Activated CD8-positive, alpha-beta T cell treated with anti-CD3 and anti-CD28 coated beads, Interleukin-2, amount 10 ng/mL, durations not matched to agents 7 days and 5 days (primary cell): ENCODE measurements at regions not wholly inside any gene's neighbourhood (a gene's known extent, or its start where the extent isn't known, plus 50 kb on each side); places are given as distances from the start of the nearest gene placed in this dataset.
"Not testable (repeated sequence)": the region's sequence is repeated elsewhere in the genome, so short reads cannot be mapped to it uniquely, and the experiment has no call there.

ENCODE experiments used
- ATAC-seq: fragments of 150-1000 bp; cut with Tn5 transposase; one replicate; pipeline ENCODE4 v1.10.0; 2021; ENCODE audit warnings: moderate library complexity
- CTCF ChIA-PET: fragments of 350-600 bp; sonication (Branson Sonifier 250); formaldehyde crosslinking; loops from one replicate; lab custom pipeline; 2021; ENCODE audit warnings: antibody characterized with exemption; lab: Charles Lee
- POLR2A ChIA-PET: fragments of 350-600 bp; sonication (Branson Sonifier 250); formaldehyde crosslinking; loops from one replicate; lab custom pipeline; 2021; ENCODE audit warnings: antibody characterized with exemption; lab: Charles Lee
- DNase-seq: peaks from one replicate; pipeline ENCODE4 v3.0.0-alpha.2; 2020
- H3K27ac Mint-ChIP-seq: one replicate; pipeline ENCODE4 v1.8.0; 2021; ENCODE audit warnings: mild to moderate bottlenecking, mixed read lengths
- H3K27me3 Mint-ChIP-seq: one replicate; pipeline ENCODE4 v1.8.0; 2021; ENCODE audit warnings: low read depth, mixed read lengths
- H3K36me3 Mint-ChIP-seq: one replicate; pipeline ENCODE4 v1.8.0; 2021; ENCODE audit warnings: low read depth, mixed read lengths
- H3K4me1 Mint-ChIP-seq: one replicate; pipeline ENCODE4 v1.8.0; 2021; ENCODE audit warnings: low read depth, mixed read lengths
- H3K4me3 Mint-ChIP-seq: one replicate; pipeline ENCODE4 v1.8.0; 2021; ENCODE audit warnings: mild to moderate bottlenecking, mixed read lengths
- H3K9me3 Mint-ChIP-seq: one replicate; pipeline ENCODE4 v1.8.0; 2022; ENCODE audit warnings: mixed read lengths; ENCODE audit not compliant: insufficient read depth

DNA sequence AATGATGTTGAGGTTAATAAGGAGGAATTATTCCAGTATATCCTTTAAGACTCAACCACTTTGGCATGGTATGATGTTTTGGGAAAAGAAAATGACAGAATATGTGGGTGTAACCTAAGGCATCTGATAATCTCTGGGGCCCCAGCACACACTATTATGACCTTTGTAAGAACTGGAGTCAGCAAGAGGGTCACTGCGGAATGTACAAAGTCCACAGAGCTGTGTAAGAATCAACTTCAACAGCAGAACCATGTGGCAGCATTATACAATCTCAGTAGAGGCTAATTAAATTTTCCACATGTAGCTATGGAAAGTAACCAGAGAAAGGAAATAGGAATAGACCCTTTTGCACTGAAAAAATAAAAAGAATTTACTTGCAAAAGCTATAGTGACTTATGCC lies 445.1 kb upstream of the UBE2E3 start:
- Mint-ChIP-seq H3K36me3 (no peaks in the 10 kb centered on the region), H3K4me3 (no peak overlapping the region), H3K9me3 (no peaks in the 10 kb centered on the region), H3K27ac (no peak overlapping the region), H3K27me3 (no peaks in the 10 kb centered on the region), H3K4me1 (no peaks in the 10 kb centered on the region)
- ChIA-PET CTCF (no interaction called here), POLR2A (no interaction called here)
- ATAC-seq (no peak), DNase-seq (no peak)

GRCh38 chr2:180531787-180532186 lies 448.6 kb upstream of the UBE2E3 start:
- DNase-seq, POLR2A ChIA-PET, H3K9me3 Mint-ChIP-seq, H3K27me3 Mint-ChIP-seq, H3K27ac Mint-ChIP-seq, ATAC-seq, CTCF ChIA-PET, H3K4me1 Mint-ChIP-seq, H3K36me3 Mint-ChIP-seq, H3K4me3 Mint-ChIP-seq: not testable (repeated sequence)

DNA sequence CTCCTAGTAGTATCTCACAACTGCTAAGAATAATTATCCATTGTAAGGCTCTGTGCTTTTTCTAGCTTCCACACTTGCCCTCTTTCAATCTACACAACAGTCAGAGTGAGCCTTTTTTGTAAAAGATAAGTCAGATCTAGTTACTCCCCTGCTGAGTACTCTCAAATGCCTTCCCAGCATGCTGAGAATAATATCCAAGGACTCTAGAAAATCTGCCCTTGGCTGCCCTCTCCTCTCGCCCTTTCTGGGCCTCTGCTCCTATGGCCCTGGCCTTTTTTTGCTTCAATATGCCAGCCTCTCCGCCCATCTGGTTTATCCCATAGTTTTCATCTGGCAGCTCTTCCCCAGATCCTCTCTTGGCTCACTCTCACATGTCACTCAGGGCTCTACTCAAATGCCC lies 455.9 kb upstream of the UBE2E3 start:
- ATAC-seq (no peak), DNase-seq (no peak)
- ChIA-PET CTCF (no interaction called here), POLR2A (no interaction called here)
- Mint-ChIP-seq H3K9me3 (no peaks in the 10 kb centered on the region), H3K27ac (no peak overlapping the region), H3K27me3 (no peaks in the 10 kb centered on the region), H3K36me3 (no peaks in the 10 kb centered on the region), H3K4me1 (no peaks in the 10 kb centered on the region), H3K4me3 (no peak overlapping the region)

- no peak overlapping the region for H3K4me3 Mint-ChIP-seq
- H3K4me1 Mint-ChIP-seq: no peaks in the 10 kb centered on the region
- CTCF ChIA-PET: no interaction called here
- no peak overlapping the region for H3K27ac Mint-ChIP-seq
- H3K36me3 Mint-ChIP-seq: no peaks in the 10 kb centered on the region
- DNase-seq (no peak), ATAC-seq (no peak)
- POLR2A ChIA-PET: no interaction called here
- no peaks in the 10 kb centered on the region for H3K27me3 Mint-ChIP-seq
- no peaks in the 10 kb centered on the region for H3K9me3 Mint-ChIP-seq
These were observed 456.6 kb upstream of the UBE2E3 start for GRCh38 chr2:180523621-180524340.

DNA sequence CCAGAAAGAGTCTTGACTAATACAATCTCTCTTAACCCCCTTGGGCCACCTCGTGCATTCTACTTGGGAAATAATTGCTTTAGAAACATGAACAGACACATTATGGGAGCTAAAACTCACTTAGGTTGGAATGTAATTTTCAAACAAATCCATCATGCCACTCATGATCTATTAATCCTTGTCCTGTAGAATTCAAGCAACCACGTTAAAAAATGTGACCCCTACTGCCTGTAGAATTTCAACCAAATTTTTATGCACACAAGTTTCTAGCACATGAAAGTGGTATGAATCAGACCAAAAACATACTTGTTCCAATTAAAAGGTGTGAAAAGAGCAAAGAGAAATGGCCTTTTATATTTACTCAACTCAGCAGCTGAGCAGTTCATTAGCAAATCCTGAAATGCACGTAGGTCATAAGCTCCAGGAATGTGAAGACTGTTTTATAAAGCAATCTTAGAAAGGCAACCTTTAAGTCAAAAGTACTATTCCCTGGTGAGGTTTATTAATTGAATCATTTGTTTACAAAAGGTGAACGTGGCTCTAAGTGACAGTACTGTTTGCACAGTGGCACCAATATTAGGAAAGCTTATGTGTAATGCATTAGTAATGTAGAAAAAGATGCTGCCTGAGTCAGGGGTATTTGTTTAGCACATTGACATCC lies 459.4 kb upstream of the UBE2E3 start:
- DNase-seq (no peak), ATAC-seq (no peak)
- Mint-ChIP-seq H3K4me1 (no peaks in the 10 kb centered on the region), H3K27ac (no peak overlapping the region), H3K27me3 (no peaks in the 10 kb centered on the region), H3K4me3 (no peak overlapping the region), H3K9me3 (no peaks in the 10 kb centered on the region), H3K36me3 (no peaks in the 10 kb centered on the region)
- ChIA-PET CTCF (no interaction called here), POLR2A (no interaction called here)

- H3K4me1 Mint-ChIP-seq: no peaks in the 10 kb centered on the region
- DNase-seq (no peak), ATAC-seq (no peak)
- no peak overlapping the region for H3K4me3 Mint-ChIP-seq
- no peak overlapping the region for H3K27ac Mint-ChIP-seq
- no peaks in the 10 kb centered on the region for H3K9me3 Mint-ChIP-seq
- CTCF ChIA-PET: interaction anchor here (0.8 kb wide), 1 partner anchor 538 kb away, joined by 3 read pairs; no protein-coding TSS in a partner anchor
- POLR2A ChIA-PET: no interaction called here
- no peaks in the 10 kb centered on the region for H3K27me3 Mint-ChIP-seq
- H3K36me3 Mint-ChIP-seq: no peaks in the 10 kb centered on the region
These were observed 460.2 kb upstream of the UBE2E3 start for GRCh38 chr2:180520206-180520605.

DNA sequence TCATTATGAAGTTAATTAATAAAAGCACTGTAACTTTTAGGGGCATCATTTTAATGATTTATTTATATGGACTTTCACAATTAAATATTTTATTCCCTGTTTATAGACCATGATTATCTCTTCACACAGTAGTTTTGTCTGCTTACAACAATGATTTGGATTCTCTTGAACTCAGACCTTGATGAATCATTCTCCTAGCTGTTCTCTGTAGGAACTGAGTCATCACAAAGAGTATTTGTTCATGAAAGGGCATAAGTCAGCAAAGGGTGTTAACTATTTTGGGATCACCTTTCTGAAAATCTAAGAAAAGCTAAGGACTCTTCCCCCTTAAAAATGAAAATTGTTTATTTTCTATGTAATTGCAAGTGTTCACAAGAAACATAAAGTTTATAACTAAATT lies 461.1 kb upstream of the UBE2E3 start:
- Mint-ChIP-seq H3K9me3 (no peaks in the 10 kb centered on the region), H3K27me3 (no peaks in the 10 kb centered on the region), H3K27ac (no peak overlapping the region), H3K4me3 (no peak overlapping the region), H3K4me1 (no peaks in the 10 kb centered on the region), H3K36me3 (no peaks in the 10 kb centered on the region)
- DNase-seq: no peak
- no peak for ATAC-seq
- CTCF ChIA-PET: interaction anchor here (0.8 kb wide), 1 partner anchor 539 kb away, joined by 3 read pairs; no protein-coding TSS in a partner anchor
- POLR2A ChIA-PET: interaction anchor here (0.5 kb wide), 1 partner anchor 28 kb away, joined by 3 read pairs; no protein-coding TSS in a partner anchor

- Mint-ChIP-seq H3K36me3 (no peaks in the 10 kb centered on the region), H3K9me3 (no peaks in the 10 kb centered on the region), H3K4me3 (no peak overlapping the region), H3K27ac (no peak overlapping the region), H3K27me3 (no peaks in the 10 kb centered on the region), H3K4me1 (no peaks in the 10 kb centered on the region)
- CTCF ChIA-PET: no interaction called here
- ATAC-seq (no peak), DNase-seq (no peak)
- POLR2A ChIA-PET: no interaction called here
These were observed 464.2 kb upstream of the UBE2E3 start for GRCh38 chr2:180516232-180516631.

DNA sequence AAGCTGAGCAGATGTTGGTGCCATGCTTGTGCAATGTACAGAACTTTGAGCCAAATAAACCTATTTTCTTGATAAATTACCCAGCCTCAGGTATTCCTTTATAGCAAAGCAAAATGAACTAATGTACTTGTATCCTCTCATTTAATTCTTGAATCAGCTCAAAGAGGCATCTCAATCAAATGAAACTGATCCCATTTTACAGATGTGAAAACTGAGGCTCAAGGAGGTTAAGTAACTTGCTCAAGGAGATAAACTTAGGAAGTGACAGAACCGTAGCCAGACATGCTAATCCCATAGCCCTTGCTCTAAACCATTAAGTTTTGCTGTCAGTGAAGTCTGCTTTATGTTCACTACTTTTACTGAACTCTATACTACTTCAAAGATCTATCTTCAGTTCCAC lies 467.0 kb upstream of the UBE2E3 start:
- Mint-ChIP-seq H3K27ac (no peak overlapping the region), H3K9me3 (no peaks in the 10 kb centered on the region), H3K36me3 (no peaks in the 10 kb centered on the region), H3K4me1 (no peaks in the 10 kb centered on the region), H3K4me3 (no peak overlapping the region), H3K27me3 (peaks cover 2% of the 10 kb centered on the region)
- DNase-seq: no peak
- ATAC-seq: no peak
- ChIA-PET CTCF (no interaction called here), POLR2A (no interaction called here)

DNA sequence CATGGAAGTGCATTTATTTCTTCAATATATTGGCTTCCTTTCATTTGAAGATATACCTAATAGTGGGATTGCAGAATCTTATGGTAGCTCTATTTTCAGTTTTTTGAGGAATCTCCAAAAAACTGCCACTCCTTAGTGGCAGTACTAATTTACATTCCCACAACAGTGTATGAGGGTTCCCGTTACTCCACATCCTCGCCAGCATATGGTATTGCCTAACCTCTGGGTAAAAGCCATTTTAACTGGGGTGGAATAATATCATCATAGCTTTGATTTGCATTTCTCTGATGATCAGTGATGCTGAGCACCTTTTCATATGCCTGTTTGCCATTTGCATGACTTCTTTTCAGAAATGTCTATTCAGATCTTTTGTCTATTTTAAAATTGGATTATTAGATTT lies 471.9 kb upstream of the UBE2E3 start:
- CTCF ChIA-PET: no interaction called here
- H3K27ac Mint-ChIP-seq: no peak overlapping the region
- no peaks in the 10 kb centered on the region for H3K9me3 Mint-ChIP-seq
- POLR2A ChIA-PET: no interaction called here
- H3K4me1 Mint-ChIP-seq: no peaks in the 10 kb centered on the region
- no peak for ATAC-seq
- H3K27me3 Mint-ChIP-seq: peaks cover 2% of the 10 kb centered on the region
- no peak for DNase-seq
- no peaks in the 10 kb centered on the region for H3K36me3 Mint-ChIP-seq
- H3K4me3 Mint-ChIP-seq: no peak overlapping the region

- H3K27ac Mint-ChIP-seq: no peak overlapping the region
- no peaks in the 10 kb centered on the region for H3K4me1 Mint-ChIP-seq
- DNase-seq (no peak), ATAC-seq (no peak)
- ChIA-PET CTCF (no interaction called here), POLR2A (interaction anchor here (0.6 kb wide), 1 partner anchor 1099 kb away, joined by 3 read pairs; no protein-coding TSS in a partner anchor)
- H3K9me3 Mint-ChIP-seq: no peaks in the 10 kb centered on the region
- H3K27me3 Mint-ChIP-seq: peaks cover 2% of the 10 kb centered on the region
- no peaks in the 10 kb centered on the region for H3K36me3 Mint-ChIP-seq
- H3K4me3 Mint-ChIP-seq: no peak overlapping the region
These were observed 473.4 kb upstream of the UBE2E3 start for GRCh38 chr2:180507028-180507427.

- Mint-ChIP-seq H3K27ac (no peak overlapping the region), H3K4me3 (no peak overlapping the region), H3K9me3 (no peaks in the 10 kb centered on the region), H3K36me3 (no peaks in the 10 kb centered on the region), H3K27me3 (peaks cover 2% of the 10 kb centered on the region), H3K4me1 (no peaks in the 10 kb centered on the region)
- no peak for ATAC-seq
- ChIA-PET POLR2A (no interaction called here), CTCF (no interaction called here)
- DNase-seq: no peak
These were observed 475.2 kb upstream of the UBE2E3 start for GRCh38 chr2:180505203-180505602.
